OCI-LY3 (cell line): ENCODE measurements at regions not wholly inside any gene's neighbourhood (a gene's known extent, or its start where the extent isn't known, plus 50 kb on each side); places are given as distances from the start of the nearest gene placed in this dataset.

Experiments used
- EZH2phosphoT487 ChIP-seq: fragments of 200-600 bp; shearing (Covaris generic); IDR thresholded peaks from 2 replicates; pipeline ENCODE4 v1.6.1; 2018; ENCODE audit warnings: antibody characterized with exemption, mixed run types, low read depth
- TF ChIP-seq, protein P1 (sequence below): fragments of 200-600, 300-600 bp; sonication (generic); IDR thresholded peaks from 2 replicates; pipeline ENCODE4 v1.5.1; 2014; ENCODE audit warnings: antibody characterized with exemption, low read length, low read depth

DNA sequence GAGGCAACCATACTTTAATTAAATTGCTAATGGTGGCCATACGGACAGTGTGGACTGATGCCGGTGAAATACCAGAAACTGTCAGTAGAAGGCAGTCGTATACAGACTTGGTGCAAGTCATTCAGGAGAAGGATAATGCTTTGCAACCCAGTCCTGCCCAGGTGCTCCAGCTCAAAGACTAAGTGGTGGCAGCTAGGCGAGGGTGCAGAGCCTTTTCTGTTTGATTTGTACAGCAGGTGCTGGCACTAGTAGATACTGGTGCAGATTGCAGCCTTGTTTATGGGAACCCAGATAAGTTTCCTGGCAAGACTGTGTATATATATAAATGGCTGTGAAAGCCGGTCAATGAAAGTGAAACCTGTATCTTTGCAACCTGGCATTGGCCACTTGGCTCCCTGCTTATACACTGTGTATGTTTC lies 208.3 kb upstream of the SYT4 start:
- no peak for TF ChIP-seq EZH2phosphoT487
- TF ChIP-seq, protein P1, sequence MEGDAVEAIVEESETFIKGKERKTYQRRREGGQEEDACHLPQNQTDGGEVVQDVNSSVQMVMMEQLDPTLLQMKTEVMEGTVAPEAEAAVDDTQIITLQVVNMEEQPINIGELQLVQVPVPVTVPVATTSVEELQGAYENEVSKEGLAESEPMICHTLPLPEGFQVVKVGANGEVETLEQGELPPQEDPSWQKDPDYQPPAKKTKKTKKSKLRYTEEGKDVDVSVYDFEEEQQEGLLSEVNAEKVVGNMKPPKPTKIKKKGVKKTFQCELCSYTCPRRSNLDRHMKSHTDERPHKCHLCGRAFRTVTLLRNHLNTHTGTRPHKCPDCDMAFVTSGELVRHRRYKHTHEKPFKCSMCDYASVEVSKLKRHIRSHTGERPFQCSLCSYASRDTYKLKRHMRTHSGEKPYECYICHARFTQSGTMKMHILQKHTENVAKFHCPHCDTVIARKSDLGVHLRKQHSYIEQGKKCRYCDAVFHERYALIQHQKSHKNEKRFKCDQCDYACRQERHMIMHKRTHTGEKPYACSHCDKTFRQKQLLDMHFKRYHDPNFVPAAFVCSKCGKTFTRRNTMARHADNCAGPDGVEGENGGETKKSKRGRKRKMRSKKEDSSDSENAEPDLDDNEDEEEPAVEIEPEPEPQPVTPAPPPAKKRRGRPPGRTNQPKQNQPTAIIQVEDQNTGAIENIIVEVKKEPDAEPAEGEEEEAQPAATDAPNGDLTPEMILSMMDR = no peak
